AG20443 (cell line): ENCODE measurements at regions not wholly inside any gene's neighbourhood (a gene's known extent, or its start where the extent isn't known, plus 50 kb on each side); places are given as distances from the start of the nearest gene placed in this dataset.
A peak's percentile ranks its signal among the peaks of the same experiment; 100 is the strongest.
"Not testable (repeated sequence)": the region's sequence is repeated elsewhere in the genome, so short reads cannot be mapped to it uniquely, and the experiment has no call there.

ENCODE experiments used
- DNase-seq: peaks from one replicate; pipeline ENCODE4 v3.0.0; 2012; ENCODE audit warnings: low spot score, mixed read lengths

GRCh38 chr7:83882551-83882950 lies 233.6 kb upstream of the SEMA3E start:
- DNase-seq = no peak

GRCh38 chr7:83879063-83879462 lies 230.1 kb upstream of the SEMA3E start:
- no peak for DNase-seq

- no peak for DNase-seq
These were observed 229.7 kb upstream of the SEMA3E start for GRCh38 chr7:83878614-83879013.

- DNase-seq = peak; percentile 20
These were observed 227.7 kb upstream of the SEMA3E start for GRCh38 chr7:83876593-83876992.

- no peak for DNase-seq
These were observed 224.5 kb upstream of the SEMA3E start for GRCh38 chr7:83873459-83873858.

- no peak for DNase-seq
These were observed 223.6 kb upstream of the SEMA3E start for GRCh38 chr7:83872501-83872900.

GRCh38 chr7:83870515-83870914 lies 221.6 kb upstream of the SEMA3E start:
- DNase-seq = no peak

- no peak for DNase-seq
These were observed 217.6 kb upstream of the SEMA3E start for GRCh38 chr7:83866582-83866981.

GRCh38 chr7:83864551-83864950 lies 215.6 kb upstream of the SEMA3E start:
- no peak for DNase-seq

GRCh38 chr7:83863906-83864305 lies 215.0 kb upstream of the SEMA3E start:
- no peak for DNase-seq

- DNase-seq = no peak
These were observed 212.9 kb upstream of the SEMA3E start for GRCh38 chr7:83861876-83862275.

- DNase-seq = no peak
These were observed 210.9 kb upstream of the SEMA3E start for GRCh38 chr7:83859827-83860226.

- DNase-seq = no peak
These were observed 208.8 kb upstream of the SEMA3E start for GRCh38 chr7:83857691-83858090.

GRCh38 chr7:83856094-83856493 lies 207.2 kb upstream of the SEMA3E start:
- no peak for DNase-seq

- no peak for DNase-seq
These were observed 203.2 kb upstream of the SEMA3E start for GRCh38 chr7:83852136-83852535.

- DNase-seq = no peak
These were observed 202.6 kb upstream of the SEMA3E start for GRCh38 chr7:83851551-83851950.

GRCh38 chr7:83850941-83851340 lies 202.0 kb upstream of the SEMA3E start:
- DNase-seq = no peak

- no peak for DNase-seq
These were observed 201.2 kb upstream of the SEMA3E start for GRCh38 chr7:83850125-83850524.

- peak; percentile 27 for DNase-seq
These were observed 200.2 kb upstream of the SEMA3E start for GRCh38 chr7:83849131-83849530.

GRCh38 chr7:83842894-83843293 lies 194.0 kb upstream of the SEMA3E start:
- DNase-seq = no peak

GRCh38 chr7:83837683-83838082 lies 188.7 kb upstream of the SEMA3E start:
- no peak for DNase-seq

- no peak for DNase-seq
These were observed 187.1 kb upstream of the SEMA3E start for GRCh38 chr7:83836028-83836427.

GRCh38 chr7:83835424-83835823 lies 186.5 kb upstream of the SEMA3E start:
- DNase-seq = no peak

- DNase-seq = not testable (repeated sequence)
These were observed 184.8 kb upstream of the SEMA3E start for GRCh38 chr7:83833721-83834120.

- no peak for DNase-seq
These were observed 183.1 kb upstream of the SEMA3E start for GRCh38 chr7:83832009-83832408.
